HK-2 (cell line): ENCODE measurements at regions not wholly inside any gene's neighbourhood (a gene's known extent, or its start where the extent isn't known, plus 50 kb on each side); places are given as distances from the start of the nearest gene placed in this dataset.
"Not testable (repeated sequence)": the region's sequence is repeated elsewhere in the genome, so short reads cannot be mapped to it uniquely, and the experiment has no call there.

Source experiments
- DNase-seq: peaks from one replicate; pipeline ENCODE4 v3.0.0-alpha.2; 2018; ENCODE audit not compliant: unreplicated experiment

- no peak for DNase-seq
Measured at GRCh38 chr5:83001796-83002381, 75.3 kb downstream of the TMEM167A start.

GRCh38 chr5:83000922-83001321, 76.3 kb downstream of the TMEM167A start:
- no peak for DNase-seq

GRCh38 chr5:83000428-83000827, 76.8 kb downstream of the TMEM167A start:
- no peak for DNase-seq

GRCh38 chr5:82993416-82993815, 83.8 kb downstream of the TMEM167A start:
- DNase-seq, result no peak

GRCh38 chr5:82992646-82993045, 84.5 kb downstream of the TMEM167A start:
- DNase-seq, result no peak

GRCh38 chr5:82991678-82992323, 85.4 kb downstream of the TMEM167A start:
- no peak for DNase-seq

- no peak for DNase-seq
Measured at GRCh38 chr5:82991059-82991458, 86.1 kb downstream of the TMEM167A start.

- no peak for DNase-seq
Measured at GRCh38 chr5:82987188-82987587, 90.0 kb downstream of the TMEM167A start.

- DNase-seq, result no peak
Measured at GRCh38 chr5:82986404-82986803, 90.8 kb downstream of the TMEM167A start.

GRCh38 chr5:82985763-82986162, 91.4 kb downstream of the TMEM167A start:
- no peak for DNase-seq

- no peak for DNase-seq
Measured at GRCh38 chr5:82984786-82985735, 92.1 kb downstream of the TMEM167A start.

- DNase-seq, result no peak
Measured at GRCh38 chr5:82982846-82983245, 94.3 kb downstream of the TMEM167A start.

- DNase-seq, result not testable (repeated sequence)
Measured at GRCh38 chr5:82976887-82977286, 100.3 kb downstream of the TMEM167A start.

GRCh38 chr5:82975812-82976211, 101.4 kb downstream of the TMEM167A start:
- no peak for DNase-seq

GRCh38 chr5:82975396-82975795, 101.8 kb downstream of the TMEM167A start:
- no peak for DNase-seq

- DNase-seq, result not testable (repeated sequence)
Measured at GRCh38 chr5:82974346-82974745, 102.8 kb downstream of the TMEM167A start.

- DNase-seq, result no peak
Measured at GRCh38 chr5:82971901-82972300, 105.3 kb downstream of the TMEM167A start.

GRCh38 chr5:82971034-82971806, 106.0 kb downstream of the TMEM167A start:
- DNase-seq, result not testable (repeated sequence)

- not testable (repeated sequence) for DNase-seq
Measured at GRCh38 chr5:82969221-82969976, 107.8 kb downstream of the TMEM167A start.

- no peak for DNase-seq
Measured at GRCh38 chr5:82967072-82967471, 110.1 kb downstream of the TMEM167A start.

GRCh38 chr5:82959466-82959865, 117.7 kb downstream of the TMEM167A start:
- DNase-seq, result no peak
